H9 (cell line): ENCODE measurements at regions not wholly inside any gene's neighbourhood (a gene's known extent, or its start where the extent isn't known, plus 50 kb on each side); places are given as distances from the start of the nearest gene placed in this dataset.

Experiments used
- DNase-seq: peaks from one replicate; pipeline ENCODE4 v3.0.0-alpha.2; 2017
- H2AFZ ChIP-seq: one replicate; pipeline ENCODE4 v1.6.1; 2013; ENCODE audit warnings: mild to moderate bottlenecking, low read length, control low read depth, moderate library complexity
- H2AK5ac ChIP-seq: 2 replicates; pipeline ENCODE4 v1.6.1; 2013; ENCODE audit warnings: low read length, control low read depth, mixed read lengths; ENCODE audit not compliant: insufficient read length
- H2BK120ac ChIP-seq: one replicate; pipeline ENCODE4 v1.6.1; 2013; ENCODE audit warnings: low read depth, mild to moderate bottlenecking, low read length, control low read depth, inconsistent platforms; ENCODE audit not compliant: poor library complexity, severe bottlenecking
- H2BK12ac ChIP-seq: 2 replicates; pipeline ENCODE4 v1.6.1; 2013; ENCODE audit warnings: low read length, control low read depth, mixed read lengths, low read depth; ENCODE audit not compliant: insufficient read length
- H2BK15ac ChIP-seq: 2 replicates; pipeline ENCODE4 v1.6.1; 2013; ENCODE audit warnings: low read depth, low read length, control low read depth
- H2BK20ac ChIP-seq: one replicate; pipeline ENCODE4 v1.6.1; 2013; ENCODE audit warnings: low read depth, mild to moderate bottlenecking, low read length, control low read depth, inconsistent platforms; ENCODE audit not compliant: poor library complexity, severe bottlenecking
- H2BK5ac ChIP-seq: 2 replicates; pipeline ENCODE4 v1.6.1; 2013; ENCODE audit warnings: low read length, control low read depth, mixed read lengths; ENCODE audit not compliant: insufficient read length
- H3K14ac ChIP-seq: 2 replicates; pipeline ENCODE4 v1.6.1; 2013; ENCODE audit warnings: low read length, control low read depth; ENCODE audit not compliant: insufficient read depth
- H3K18ac ChIP-seq: 2 replicates; pipeline ENCODE4 v1.6.1; 2013; ENCODE audit warnings: low read depth, mild to moderate bottlenecking, mixed read lengths, low read length, control low read depth; ENCODE audit not compliant: insufficient read length
- H3K23ac ChIP-seq: 2 replicates; pipeline ENCODE4 v1.6.1; 2013; ENCODE audit warnings: low read length, control low read depth, mixed read lengths, low read depth; ENCODE audit not compliant: insufficient read length
- H3K23me2 ChIP-seq: 2 replicates; pipeline ENCODE4 v1.6.1; 2013; ENCODE audit warnings: low read depth, mild to moderate bottlenecking, mixed read lengths, low read length, control low read depth; ENCODE audit not compliant: insufficient read length, poor library complexity, severe bottlenecking
- H3K27ac ChIP-seq: 2 replicates; pipeline ENCODE4 v1.5.1; 2013; ENCODE audit warnings: low read length, control low read depth, mixed read lengths, low read depth; ENCODE audit not compliant: insufficient read length
- H3K27me3 ChIP-seq: 2 replicates; pipeline ENCODE4 v1.6.1; 2013; ENCODE audit warnings: low read length, control low read depth, inconsistent platforms; ENCODE audit not compliant: insufficient read depth
- H3K4ac ChIP-seq: 2 replicates; pipeline ENCODE4 v1.6.1; 2013; ENCODE audit warnings: low read depth, mild to moderate bottlenecking, control low read depth, inconsistent platforms, low read length, moderate library complexity
- H3K4me1 ChIP-seq: 2 replicates; pipeline ENCODE4 v1.6.1; 2013; ENCODE audit warnings: low read length, control low read depth, inconsistent platforms; ENCODE audit not compliant: insufficient read depth
- H3K4me2 ChIP-seq: 2 replicates; pipeline ENCODE4 v1.6.1; 2013; ENCODE audit warnings: low read length, control low read depth, mixed read lengths; ENCODE audit not compliant: insufficient read length, insufficient read depth
- H3K56ac ChIP-seq: 2 replicates; pipeline ENCODE4 v1.6.1; 2013; ENCODE audit warnings: low read depth, mild to moderate bottlenecking, mixed read lengths, low read length, control low read depth; ENCODE audit not compliant: insufficient read length
- H3K79me1 ChIP-seq: 2 replicates; pipeline ENCODE4 v1.6.1; 2013; ENCODE audit warnings: low read depth, mild to moderate bottlenecking, moderate library complexity, low read length, control low read depth, inconsistent platforms; ENCODE audit not compliant: insufficient read depth, poor library complexity, severe bottlenecking
- H3K79me2 ChIP-seq: 2 replicates; pipeline ENCODE4 v1.6.1; 2013; ENCODE audit warnings: low read length, control low read depth, inconsistent platforms; ENCODE audit not compliant: insufficient read depth
- H3K9ac ChIP-seq: 2 replicates; pipeline ENCODE4 v1.6.1; 2013; ENCODE audit warnings: low read length, control low read depth, mixed read lengths; ENCODE audit not compliant: insufficient read length; ENCODE audit errors: extremely low read depth
- H3K9me3 ChIP-seq: one replicate; pipeline ENCODE4 v1.6.1; 2013; ENCODE audit warnings: low read depth, low read length, inconsistent platforms; ENCODE audit not compliant: control insufficient read depth
- H3T11ph ChIP-seq: one replicate; pipeline ENCODE4 v1.6.1; 2013; ENCODE audit warnings: mild to moderate bottlenecking, low read length, control low read depth, inconsistent platforms
- H4K20me1 ChIP-seq: one replicate; pipeline ENCODE4 v1.6.1; 2013; ENCODE audit not compliant: control insufficient read depth, insufficient read length, insufficient read depth
- H4K5ac ChIP-seq: 2 replicates; pipeline ENCODE4 v1.6.1; 2013; ENCODE audit warnings: low read depth, mild to moderate bottlenecking, mixed read lengths, low read length, control low read depth; ENCODE audit not compliant: insufficient read length
- H4K8ac ChIP-seq: replicated peaks from 2 replicates; pipeline ENCODE4 v1.6.1; 2013; ENCODE audit warnings: low read length, control low read depth, mixed read lengths, low read depth; ENCODE audit not compliant: insufficient read length
- H4K91ac ChIP-seq: 2 replicates; pipeline ENCODE4 v1.6.1; 2013; ENCODE audit warnings: low read depth, mild to moderate bottlenecking, moderate library complexity, mixed read lengths, low read length, control low read depth; ENCODE audit not compliant: insufficient read length
- H3K27ac Mint-ChIP-seq, 3 experiments: 2 replicates in 2 of 3; 3 replicates in 1 of 3; pipeline ENCODE4 v1.8.0; 2020 to 2021; ENCODE audit warnings: mixed read lengths in 3 of 3, mild to moderate bottlenecking in 1 of 3, moderate library complexity in 1 of 3
- H3K27me3 Mint-ChIP-seq: 2 replicates; pipeline ENCODE4 v1.8.0; 2021; ENCODE audit warnings: low read depth, mild to moderate bottlenecking, moderate library complexity, mixed read lengths
- H3K36me3 Mint-ChIP-seq, 3 experiments: 2 replicates in 2 of 3; 3 replicates in 1 of 3; pipeline ENCODE4 v1.8.0; 2020 to 2021; ENCODE audit warnings: low read depth in 3 of 3, mixed read lengths in 3 of 3; ENCODE audit not compliant: insufficient read depth in 1 of 3
- H3K4me1 Mint-ChIP-seq, 2 experiments: 2 replicates each; pipeline ENCODE4 v1.8.0; 2020; ENCODE audit warnings: mixed read lengths in 2 of 2
- H3K4me3 Mint-ChIP-seq, 2 experiments: 2 replicates in 1 of 2; 3 replicates in 1 of 2; pipeline ENCODE4 v1.8.0; 2020 to 2021; ENCODE audit warnings: mild to moderate bottlenecking in 2 of 2, mixed read lengths in 2 of 2, moderate library complexity in 1 of 2
- H3K9me3 Mint-ChIP-seq, 2 experiments: 2 replicates in 1 of 2; 3 replicates in 1 of 2; pipeline ENCODE4 v1.8.0; 2020; ENCODE audit warnings: mild to moderate bottlenecking in 2 of 2, mixed read lengths in 2 of 2, moderate library complexity in 1 of 2
- CTCF ChIP-seq: fragments of 200-600 bp; sonication (generic); conservative IDR thresholded peaks from 3 replicates; pipeline ENCODE4 v1.8.0; 2021; ENCODE audit warnings: antibody characterized with exemption, mild to moderate bottlenecking
- WGBS: extraction: QIAGEN DNeasy Blood & Tissue Kit; methylation state at CpG from one replicate; pipeline ENCODE4 v1.1.7; 2013; ENCODE audit warnings: missing lambda C conversion rate, low lambda C conversion rate, mixed read lengths; ENCODE audit not compliant: insufficient read length; ENCODE audit errors: extremely low coverage; 5-methylcytosine and 5-hydroxymethylcytosine counted together

DNA sequence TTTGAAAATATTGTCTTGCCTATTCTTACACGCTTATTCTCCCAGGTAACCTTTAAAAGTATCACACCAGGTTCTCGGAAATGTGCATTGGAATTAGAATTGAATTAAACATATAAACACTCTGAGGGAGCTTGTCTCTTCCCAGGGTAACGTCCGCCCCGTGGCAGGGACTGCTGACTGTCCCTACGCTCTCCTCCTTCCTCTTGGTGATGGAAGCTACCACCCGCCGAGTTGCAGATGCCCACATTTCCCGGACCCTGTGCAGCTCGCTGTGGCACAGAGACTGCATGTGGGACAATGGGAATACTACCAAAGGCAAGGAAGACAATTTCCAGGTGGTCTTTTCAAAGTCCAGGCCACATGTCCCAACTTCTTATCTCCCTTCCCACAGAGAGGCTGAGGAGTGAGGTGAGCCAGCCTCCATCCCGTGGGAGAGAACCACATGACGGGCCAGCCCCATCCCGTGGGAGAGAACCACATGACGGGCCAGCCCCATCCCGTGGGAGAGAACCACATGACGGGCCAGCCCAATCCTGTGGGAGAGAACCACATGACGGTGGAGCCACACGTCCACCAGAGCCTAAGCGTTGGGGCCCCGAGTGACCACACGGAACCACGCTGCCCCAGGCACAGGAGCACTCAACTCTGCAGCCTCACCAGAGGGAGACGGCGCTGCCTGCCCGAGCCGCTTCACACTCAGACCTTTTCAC, 249.4 kb upstream of the IRX1 start:
- no CpG with 5 or more reads among the region's 26 CpGs for WGBS
- no peak for DNase-seq
- no peak overlapping the region for H4K91ac ChIP-seq

More for the DNA sequence above, 249.4 kb upstream of the IRX1 start:
- H4K20me1 ChIP-seq, result no peaks in the 10 kb centered on the region
- no peaks in the 10 kb centered on the region for H3K23me2 ChIP-seq
- no peaks in the 10 kb centered on the region for H3K9me3 ChIP-seq
- H3K23ac ChIP-seq, result no peak overlapping the region
- no peaks in the 10 kb centered on the region for H3K79me1 ChIP-seq
- H3K18ac ChIP-seq, result no peak overlapping the region
- no peak overlapping the region for H3T11ph ChIP-seq
- H2AK5ac ChIP-seq, result no peak overlapping the region
- TF ChIP-seq CTCF, result no peak
- H3K56ac ChIP-seq, result no peak overlapping the region
- peaks cover 3% of the 10 kb centered on the region for H3K27me3 Mint-ChIP-seq
- no peak overlapping the region for H3K4me3 Mint-ChIP-seq
- no peak overlapping the region for H3K9ac ChIP-seq
- no peaks in the 10 kb centered on the region for H3K27me3 ChIP-seq
- H2AFZ ChIP-seq, result no peak overlapping the region
- no peak overlapping the region for H4K5ac ChIP-seq
- H3K27ac Mint-ChIP-seq, result no peak overlapping the region
- no peaks in the 10 kb centered on the region for H3K4me1 ChIP-seq
- no peak overlapping the region for H2BK120ac ChIP-seq
- no peak overlapping the region for H3K4ac ChIP-seq
- H3K14ac ChIP-seq, result no peak overlapping the region
- H3K27ac ChIP-seq, result no peak overlapping the region
- no peak overlapping the region for H2BK20ac ChIP-seq
- no peak overlapping the region for H2BK5ac ChIP-seq
- peaks cover 0 to 4% (median 0%) of the 10 kb centered on the region in 3 experiments; a peak in 1 of 7 replicates for H3K36me3 Mint-ChIP-seq
- H3K9me3 Mint-ChIP-seq, result 0 out of 5 replicates have a peak, but pooled peaks cover 0 to 3% of the 10 kb centered on the region in 2 experiments
- H2BK12ac ChIP-seq, result no peak overlapping the region
- no peak overlapping the region for H2BK15ac ChIP-seq
- no peaks in the 10 kb centered on the region for H3K79me2 ChIP-seq
- H3K4me2 ChIP-seq, result no peak overlapping the region
- peaks cover 11% of the 10 kb centered on the region in 2 experiments; a peak in 3 of 4 replicates for H3K4me1 Mint-ChIP-seq
- no peak overlapping the region for H4K8ac ChIP-seq
